ENCODE measurements at regions not wholly inside any gene's neighbourhood (a gene's known extent, or its start where the extent isn't known, plus 50 kb on each side); places are given as distances from the start of the nearest gene placed in this dataset.

DNA sequence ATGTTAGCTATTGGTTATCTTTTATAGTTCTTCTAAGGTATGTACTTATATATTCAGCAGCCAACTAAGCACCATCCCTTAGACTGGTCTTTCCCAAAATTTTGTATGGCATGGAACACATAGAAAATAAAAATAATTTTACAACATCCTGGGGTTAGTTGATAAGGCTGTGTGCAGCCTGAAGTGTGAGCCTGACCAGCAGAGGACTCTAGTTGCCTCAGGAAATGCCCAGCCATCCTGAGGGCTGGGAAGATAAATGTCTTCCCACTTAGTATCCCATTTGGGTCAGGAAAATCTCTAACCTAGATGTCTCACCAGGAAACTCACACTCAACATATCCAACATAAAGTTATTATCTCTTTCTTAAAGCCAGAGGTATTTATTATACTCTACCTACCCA, 251.4 kb upstream of the POF1B start:
- TF ChIP-seq POLR2A (IDR thresholded peaks at IDR 0.05), result no peak
- TF ChIP-seq, protein P1, sequence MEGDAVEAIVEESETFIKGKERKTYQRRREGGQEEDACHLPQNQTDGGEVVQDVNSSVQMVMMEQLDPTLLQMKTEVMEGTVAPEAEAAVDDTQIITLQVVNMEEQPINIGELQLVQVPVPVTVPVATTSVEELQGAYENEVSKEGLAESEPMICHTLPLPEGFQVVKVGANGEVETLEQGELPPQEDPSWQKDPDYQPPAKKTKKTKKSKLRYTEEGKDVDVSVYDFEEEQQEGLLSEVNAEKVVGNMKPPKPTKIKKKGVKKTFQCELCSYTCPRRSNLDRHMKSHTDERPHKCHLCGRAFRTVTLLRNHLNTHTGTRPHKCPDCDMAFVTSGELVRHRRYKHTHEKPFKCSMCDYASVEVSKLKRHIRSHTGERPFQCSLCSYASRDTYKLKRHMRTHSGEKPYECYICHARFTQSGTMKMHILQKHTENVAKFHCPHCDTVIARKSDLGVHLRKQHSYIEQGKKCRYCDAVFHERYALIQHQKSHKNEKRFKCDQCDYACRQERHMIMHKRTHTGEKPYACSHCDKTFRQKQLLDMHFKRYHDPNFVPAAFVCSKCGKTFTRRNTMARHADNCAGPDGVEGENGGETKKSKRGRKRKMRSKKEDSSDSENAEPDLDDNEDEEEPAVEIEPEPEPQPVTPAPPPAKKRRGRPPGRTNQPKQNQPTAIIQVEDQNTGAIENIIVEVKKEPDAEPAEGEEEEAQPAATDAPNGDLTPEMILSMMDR (IDR thresholded peaks at IDR 0.05), result no peak
